ENCODE measurements at regions not wholly inside any gene's neighbourhood (a gene's known extent, or its start where the extent isn't known, plus 50 kb on each side); places are given as distances from the start of the nearest gene placed in this dataset.

- TF ChIP-seq CTCF (IDR thresholded peaks at IDR 0.05; ENCODE audit: low read depth, low read length): no peak
- no peak for TF ChIP-seq EZH2phosphoT487 (IDR thresholded peaks at IDR 0.05; ENCODE audit: low read depth)
These were observed 74.7 kb upstream of the CA10 start for GRCh38 chr17:52233176-52233575.
